HG03442 (cell line): ENCODE measurements at regions not wholly inside any gene's neighbourhood (a gene's known extent, or its start where the extent isn't known, plus 50 kb on each side); places are given as distances from the start of the nearest gene placed in this dataset.

Source experiments
- ATAC-seq: cut with Tn5 transposase; IDR thresholded peaks from one replicate; pipeline ENCODE4 v1.9.1; 2021; ENCODE audit warnings: mild to moderate bottlenecking, moderate library complexity; ENCODE audit not compliant: unreplicated experiment

GRCh38 chr13:33684874-33685273, 133.1 kb upstream of the RFC3 start:
- no peak for ATAC-seq

- ATAC-seq, result no peak
These were observed 131.0 kb upstream of the RFC3 start for GRCh38 chr13:33686772-33687480.

DNA sequence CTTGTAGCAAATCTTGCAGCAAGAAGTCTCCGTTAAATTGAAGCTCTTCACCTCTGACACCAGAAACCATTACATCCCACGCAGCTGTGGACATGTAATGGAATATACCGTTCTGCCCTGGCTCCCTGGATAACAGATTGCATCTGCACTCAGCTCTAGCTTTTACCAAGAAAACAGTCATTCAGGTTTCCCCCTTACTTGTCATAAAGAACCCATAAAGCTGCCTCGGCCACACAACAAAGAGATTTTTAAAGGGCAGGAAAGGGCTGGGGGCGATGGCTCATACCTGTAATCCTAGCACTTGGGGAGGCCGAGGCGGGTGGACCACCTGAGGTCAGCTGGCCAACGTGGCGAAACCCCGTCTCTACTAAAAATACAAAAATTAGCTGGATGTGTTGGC, 127.6 kb upstream of the RFC3 start:
- ATAC-seq, result no peak

- no peak for ATAC-seq
These were observed 126.0 kb upstream of the RFC3 start for GRCh38 chr13:33691980-33692379.

GRCh38 chr13:33692531-33692930, 125.4 kb upstream of the RFC3 start:
- ATAC-seq, result no peak

GRCh38 chr13:33694546-33694945, 123.4 kb upstream of the RFC3 start:
- no peak for ATAC-seq

GRCh38 chr13:33696530-33696929, 121.4 kb upstream of the RFC3 start:
- no peak for ATAC-seq

DNA sequence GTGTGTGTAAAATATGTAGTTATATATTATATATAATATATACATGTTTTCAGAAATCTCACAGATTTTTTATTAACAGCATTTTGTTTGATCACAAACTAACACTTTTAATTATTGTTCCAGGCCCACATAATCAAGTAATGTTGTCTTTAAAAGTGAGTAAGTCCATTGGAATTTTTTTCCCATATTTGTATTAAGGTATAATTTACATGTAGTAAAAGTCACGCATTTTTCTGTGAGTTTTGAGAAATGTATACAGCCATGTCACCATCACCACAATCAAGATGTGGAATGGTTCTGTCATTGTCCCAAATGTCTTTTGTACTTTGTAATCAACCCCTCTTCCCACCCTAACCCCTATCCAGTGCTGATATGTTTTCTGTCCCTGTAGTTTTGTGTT, 120.0 kb upstream of the RFC3 start:
- ATAC-seq, result no peak

- no peak for ATAC-seq
These were observed 110.5 kb upstream of the RFC3 start for GRCh38 chr13:33707449-33707848.

DNA sequence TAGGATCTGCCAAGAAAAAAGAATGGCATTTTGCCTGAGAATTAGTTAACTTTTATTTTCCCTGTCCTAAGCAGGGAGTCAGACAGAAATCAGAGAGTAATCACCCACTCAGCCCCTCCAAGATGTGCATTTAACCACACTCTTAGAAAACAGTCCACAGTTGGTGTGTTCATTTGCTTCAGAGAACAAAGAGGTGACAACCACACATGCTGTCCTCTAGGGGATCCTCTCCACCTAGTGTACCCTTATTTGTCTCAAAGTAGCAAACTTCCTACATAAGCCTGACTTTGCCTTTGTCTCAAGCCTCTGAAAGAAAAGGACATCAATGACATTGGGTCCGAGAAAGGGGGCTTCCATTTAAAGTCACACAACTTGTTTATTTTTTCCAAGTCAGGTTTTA, 107.0 kb upstream of the RFC3 start:
- ATAC-seq, result no peak

- no peak for ATAC-seq
These were observed 106.5 kb upstream of the RFC3 start for GRCh38 chr13:33711436-33711835.

- ATAC-seq, result no peak
These were observed 100.2 kb upstream of the RFC3 start for GRCh38 chr13:33717775-33718174.

DNA sequence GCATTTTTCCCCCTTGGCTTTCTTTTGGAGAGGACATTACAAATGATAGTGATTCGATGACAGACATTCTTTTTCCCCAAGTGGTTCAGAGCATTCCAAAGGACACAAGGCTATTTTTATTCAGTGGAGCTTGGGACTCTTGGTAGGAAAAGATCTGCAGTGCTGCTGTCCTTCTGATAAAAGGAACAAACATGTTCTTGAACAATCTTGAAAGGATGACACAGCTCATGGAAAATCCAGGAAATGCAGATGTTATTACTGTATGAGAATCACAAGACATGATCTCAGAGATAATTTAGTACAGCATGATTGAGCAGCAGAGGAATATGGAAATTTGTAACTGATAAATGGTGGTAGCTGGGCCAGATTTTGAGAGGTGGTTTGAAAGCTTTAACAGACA, 96.2 kb upstream of the RFC3 start:
- ATAC-seq, result no peak

DNA sequence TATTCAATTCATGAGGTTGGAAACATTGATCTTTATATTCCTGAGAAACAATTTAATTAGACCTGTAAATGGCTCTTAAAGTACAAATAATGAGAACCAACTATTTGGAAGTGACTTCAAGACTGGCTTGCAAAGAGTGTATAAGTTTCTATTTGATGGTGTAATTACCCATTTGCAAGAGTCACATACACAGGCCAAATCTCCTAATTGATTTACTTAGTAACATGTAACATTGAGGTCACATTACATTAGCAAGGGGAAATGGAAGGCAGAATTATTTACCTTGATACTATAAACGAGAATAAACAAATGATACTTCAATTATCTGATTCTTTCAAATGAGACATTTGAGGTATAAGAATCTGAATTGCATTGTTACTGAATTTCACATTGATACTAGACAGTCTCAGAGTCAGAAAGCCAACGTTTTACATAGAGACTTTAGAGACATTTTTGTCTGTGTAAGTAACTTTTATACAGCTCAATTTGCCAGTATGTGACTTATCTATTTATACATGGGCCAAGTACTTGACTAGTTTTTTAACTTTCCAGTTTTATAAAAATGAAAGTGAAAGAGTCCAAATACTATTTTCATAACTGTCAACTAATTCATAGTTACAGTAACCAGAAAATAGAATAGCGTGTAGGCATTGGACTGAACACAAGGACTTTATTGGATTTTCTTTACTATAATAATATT, 95.6 kb upstream of the RFC3 start:
- ATAC-seq, result no peak

GRCh38 chr13:33723365-33723764, 94.6 kb upstream of the RFC3 start:
- no peak for ATAC-seq

- peak; percentile 68 for ATAC-seq
These were observed 94.0 kb upstream of the RFC3 start for GRCh38 chr13:33723772-33724435.

GRCh38 chr13:33725340-33725739, 92.6 kb upstream of the RFC3 start:
- ATAC-seq, result no peak

DNA sequence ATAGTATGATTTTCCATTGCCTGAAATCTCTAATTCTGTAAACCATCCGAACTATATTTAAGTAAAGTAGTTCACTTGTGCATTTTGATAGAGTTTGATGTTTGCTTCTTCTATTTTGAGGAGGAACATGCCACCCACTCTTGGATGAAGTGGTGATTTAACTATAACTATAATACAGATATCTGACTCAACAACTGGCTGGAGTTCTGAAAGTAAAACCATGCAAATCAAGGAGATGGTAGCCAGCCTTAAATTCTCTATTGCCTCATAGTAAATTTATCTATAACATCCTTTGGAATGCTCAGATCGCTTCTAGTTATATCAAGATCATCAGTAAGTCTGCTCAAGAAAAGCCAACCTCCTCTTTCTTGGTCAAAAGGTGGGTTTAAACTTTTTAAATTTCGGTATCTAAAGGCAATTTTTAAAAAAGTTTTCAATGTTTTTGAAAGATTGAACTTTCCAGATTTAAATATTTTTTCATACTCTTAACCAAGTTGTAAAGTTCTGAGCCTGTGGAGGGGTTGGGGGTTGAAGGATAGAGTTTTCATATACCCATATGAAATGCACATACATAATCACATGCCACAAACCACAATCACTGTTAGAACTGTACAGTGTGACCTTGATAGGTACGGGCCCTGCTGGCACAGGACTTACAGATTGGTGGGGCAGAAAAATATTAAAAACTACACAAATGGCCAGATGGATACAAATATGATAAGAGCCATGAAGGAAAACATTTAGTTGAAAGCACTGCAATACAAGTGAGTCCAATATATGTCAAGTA, 90.5 kb upstream of the RFC3 start:
- ATAC-seq, result no peak

GRCh38 chr13:33728271-33729037, 89.5 kb upstream of the RFC3 start:
- peak; percentile 88 for ATAC-seq

DNA sequence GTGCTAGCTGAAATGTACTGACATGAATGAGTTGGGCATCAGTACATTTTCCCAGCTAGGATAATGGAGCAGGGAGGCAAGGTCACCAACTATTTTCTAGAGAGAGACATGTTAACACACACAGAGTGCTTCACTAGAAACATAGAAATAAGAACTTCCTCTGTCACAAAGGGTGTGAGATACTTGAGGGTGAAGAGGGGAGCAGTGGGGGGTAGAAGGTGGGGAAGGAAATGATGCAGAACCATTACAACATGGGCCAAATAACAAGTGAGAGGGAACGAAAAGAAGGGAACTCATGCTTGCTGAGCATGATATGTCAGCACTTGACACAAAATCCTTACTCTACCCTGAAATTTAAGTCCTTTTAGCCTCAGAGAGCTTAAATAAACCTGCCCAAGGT, 87.8 kb upstream of the RFC3 start:
- ATAC-seq, result no peak

DNA sequence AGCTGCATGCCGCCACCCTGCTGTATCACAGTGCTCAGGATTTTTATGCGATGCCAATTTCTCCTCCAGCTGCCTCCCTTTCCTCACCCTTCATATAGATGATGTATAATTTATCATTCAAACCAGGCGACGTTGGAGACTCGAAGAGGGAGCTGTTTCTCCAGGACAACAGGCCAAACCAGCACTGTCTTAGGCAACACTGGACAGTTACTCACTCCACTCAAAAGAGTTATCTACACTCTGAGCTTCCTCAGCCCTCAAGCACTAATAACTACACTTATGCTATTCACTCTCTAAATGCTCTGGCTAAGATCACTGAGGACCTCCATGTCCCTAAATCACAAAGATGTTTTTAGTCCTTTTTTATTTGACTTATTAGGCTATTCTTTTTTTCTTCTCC, 87.3 kb upstream of the RFC3 start:
- ATAC-seq, result no peak
